ENCODE measurements at regions not wholly inside any gene's neighbourhood (a gene's known extent, or its start where the extent isn't known, plus 50 kb on each side); places are given as distances from the start of the nearest gene placed in this dataset.
A peak's percentile ranks its signal among the peaks of the same experiment; 100 is the strongest.

GRCh38 chr12:115402443-115403180, 718.6 kb upstream of the TBX3 start:
- under 1% methylated on average over 9 of the region's 9 CpGs for WGBS (ENCODE audit: insufficient coverage, low coverage, missing lambda C conversion rate)
- no peak for FAIRE-seq
- no peaks in the 10 kb centered on the region for H3K27me3 ChIP-seq (ENCODE audit: control insufficient read depth in 2 of 2, insufficient read depth in 2 of 2, low read length in 2 of 2)
- no peaks in the 10 kb centered on the region for H3K9me3 ChIP-seq (replicated peaks; ENCODE audit: control insufficient read depth, insufficient read depth, low read depth, low read length)
- no peak overlapping the region for H3K9ac ChIP-seq (ENCODE audit: insufficient read depth in 1 of 2, low read depth in 2 of 2, low read length in 2 of 2)
- DNase-seq (ENCODE audit: extremely low read depth in 1 of 4, low spot score in 3 of 4): no peak
- H3K9me1 ChIP-seq (ENCODE audit: control insufficient read depth, insufficient read depth, low read length): no peaks in the 10 kb centered on the region
- BruUV-seq (replicated peaks): no TSS peak
- no peak overlapping the region for H3K4me3 ChIP-seq
- CTCF ChIA-PET (ENCODE audit: low intra/inter-chr PET ratio): no interaction called here
- in situ Hi-C loops (cut with MboI) (no loop called here), intact Hi-C loops (cut with micrococcal nuclease) (no loop called here)
- no peak for ATAC-seq
- H3K27ac ChIP-seq (ENCODE audit: extremely low read depth, low read depth, low read length): no peak overlapping the region
- no peaks in the 10 kb centered on the region for H3K4me1 ChIP-seq (replicated peaks in 1 of 2; ENCODE audit: control insufficient read depth in 2 of 2, insufficient read depth in 2 of 2, low read length in 2 of 2)
- POLR2A ChIA-PET: no interaction called here
- no peaks in the 10 kb centered on the region for H3K36me3 ChIP-seq (ENCODE audit: control insufficient read depth, insufficient read depth, low read length)
- H4K20me1 ChIP-seq (replicated peaks; ENCODE audit: control insufficient read depth, insufficient read depth, low read length): no peaks in the 10 kb centered on the region
- no peak for TF ChIP-seq DACH1 (IDR thresholded peaks at IDR 0.05; ENCODE audit: partially characterized antibody)
- TF ChIP-seq ATF3 (IDR thresholded peaks at IDR 0.05): peak; percentile 13; the same call in 1 of the 2 replicates
- no peak for TF ChIP-seq ATF3 (CRISPR knock-in tag; conservative IDR thresholded peaks at IDR 0.05)
- TF ChIP-seq CBX5 (IDR thresholded peaks at IDR 0.05; ENCODE audit: borderline replicate concordance, low read depth): no peak
- TF ChIP-seq SAP30 (IDR thresholded peaks at IDR 0.05; ENCODE audit: borderline replicate concordance, insufficient read depth, low read depth, low read length, poor library complexity, severe bottlenecking): no peak
- no peak for TF ChIP-seq PHB (CRISPR knock-in tag; IDR thresholded peaks at IDR 0.05)
- TF ChIP-seq CEBPB (tag; IDR thresholded peaks at IDR 0.05): peak; percentile 14; the same call in 1 of the 2 replicates
- TF ChIP-seq GTF2A2 (tag; IDR thresholded peaks at IDR 0.05): no peak
- no peak for TF ChIP-seq ZNF384 (IDR thresholded peaks at IDR 0.05; ENCODE audit: low read depth, low read length)
- no peak for TF ChIP-seq JUND (IDR thresholded peaks at IDR 0.05; ENCODE audit: borderline replicate concordance, low read depth, low read length)
- no peak for TF ChIP-seq JUND (tag; IDR thresholded peaks at IDR 0.05; ENCODE audit: borderline replicate concordance, low read depth, low read length)
- no peak for TF ChIP-seq ZNF134 (CRISPR knock-in tag; conservative IDR thresholded peaks at IDR 0.05)
- TF ChIP-seq PTTG1 (tag; IDR thresholded peaks at IDR 0.05; ENCODE audit: low read depth): no peak
- no peak for TF ChIP-seq ZNF311 (CRISPR knock-in tag; IDR thresholded peaks at IDR 0.05)
- no peak for TF ChIP-seq EZH2 (IDR thresholded peaks at IDR 0.05; ENCODE audit: borderline replicate concordance, low read depth, low read length)
- TF ChIP-seq CEBPG (CRISPR knock-in tag; IDR thresholded peaks at IDR 0.05): no peak
- 0 out of 4 replicates have a peak, but pooled peaks of 1 of the 2 experiments have one; percentile 41 for TF ChIP-seq CEBPG (tag; conservative IDR thresholded peaks at IDR 0.05 in 1 of 2, IDR thresholded peaks at IDR 0.05 in 1 of 2)
- no peak for TF ChIP-seq ZNF280A (IDR thresholded peaks at IDR 0.05; ENCODE audit: low read depth, partially characterized antibody)
- TF ChIP-seq SETDB1 (IDR thresholded peaks at IDR 0.05; ENCODE audit: low read length): no peak
- no peak overlapping the region for H3K4me2 ChIP-seq (ENCODE audit: insufficient read depth, low read length)
- no peak overlapping the region for H2AFZ ChIP-seq (ENCODE audit: low read depth, low read length)
- no peaks in the 10 kb centered on the region for H3K79me2 ChIP-seq (ENCODE audit: control insufficient read depth, insufficient read depth, low read length)

Measured in K562 (cell line).